ENCODE measurements at regions not wholly inside any gene's neighbourhood (a gene's known extent, or its start where the extent isn't known, plus 50 kb on each side); places are given as distances from the start of the nearest gene placed in this dataset.

- no peak for TF ChIP-seq CTCF (IDR thresholded peaks at IDR 0.05)
- TF ChIP-seq POLR2A (IDR thresholded peaks at IDR 0.05): no peak
These were observed 454.9 kb downstream of the ATP23 start for GRCh38 chr12:58396239-58396638.

Measured in esophagus squamous epithelium (tissue), 4 donors.